ENCODE measurements at regions not wholly inside any gene's neighbourhood (a gene's known extent, or its start where the extent isn't known, plus 50 kb on each side); places are given as distances from the start of the nearest gene placed in this dataset.

GRCh38 chr2:129178356-129178755 is 801.1 kb upstream of the RAB6C start:
- CTCF ChIA-PET = no interaction called here
- no peak overlapping the region for H3K27ac Mint-ChIP-seq
- no peak overlapping the region for H3K4me3 Mint-ChIP-seq
- H3K9me3 Mint-ChIP-seq = no peaks in the 10 kb centered on the region
- intact Hi-C loops (cut with micrococcal nuclease) = no loop called here
- H3K27me3 Mint-ChIP-seq (ENCODE audit: low read depth) = no peaks in the 10 kb centered on the region
- no peak for DNase-seq
- H3K36me3 Mint-ChIP-seq (ENCODE audit: low read depth) = no peaks in the 10 kb centered on the region
- H3K4me1 Mint-ChIP-seq (ENCODE audit: low read depth) = no peaks in the 10 kb centered on the region

GRCh38 chr2:129179199-129179598 is 800.3 kb upstream of the RAB6C start:
- Mint-ChIP-seq H3K27me3 (ENCODE audit: low read depth) (no peaks in the 10 kb centered on the region), H3K9me3 (no peaks in the 10 kb centered on the region), H3K4me3 (no peak overlapping the region), H3K27ac (no peak overlapping the region), H3K36me3 (ENCODE audit: low read depth) (no peaks in the 10 kb centered on the region), H3K4me1 (ENCODE audit: low read depth) (no peaks in the 10 kb centered on the region)
- no peak for DNase-seq
- intact Hi-C loops (cut with micrococcal nuclease) = no loop called here
- CTCF ChIA-PET = no interaction called here

DNA sequence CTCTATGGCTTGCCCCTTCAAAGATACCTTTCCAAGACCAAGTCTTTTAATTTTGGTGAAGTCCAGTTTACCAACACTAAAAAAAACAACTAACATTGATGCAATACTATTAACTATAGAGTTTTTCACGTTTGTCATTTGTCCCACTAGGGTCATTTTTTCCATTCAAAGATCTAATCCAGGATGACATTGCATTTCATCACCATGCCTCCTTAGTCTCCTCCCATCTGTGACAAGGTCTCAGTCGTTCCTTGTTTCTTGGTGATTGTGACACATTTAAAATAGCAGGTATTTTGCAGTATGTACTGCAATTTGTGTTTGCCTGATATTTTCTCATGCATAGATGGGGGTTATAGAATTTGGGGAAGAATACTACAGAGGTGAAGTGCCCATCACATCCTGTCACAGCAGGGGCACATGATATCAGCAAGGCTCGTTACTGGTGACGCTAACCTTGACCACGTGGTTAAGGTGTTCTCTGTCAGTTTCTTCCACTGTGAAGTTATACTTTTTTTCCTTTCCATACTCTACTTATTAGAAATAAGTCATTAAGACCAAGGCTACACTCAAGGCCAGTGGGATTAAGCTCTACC is 799.2 kb upstream of the RAB6C start:
- CTCF ChIA-PET = no interaction called here
- H3K4me3 Mint-ChIP-seq = no peak overlapping the region
- DNase-seq = no peak
- no peaks in the 10 kb centered on the region for H3K27me3 Mint-ChIP-seq (ENCODE audit: low read depth)
- no peaks in the 10 kb centered on the region for H3K36me3 Mint-ChIP-seq (ENCODE audit: low read depth)
- no peaks in the 10 kb centered on the region for H3K4me1 Mint-ChIP-seq (ENCODE audit: low read depth)
- H3K9me3 Mint-ChIP-seq = no peaks in the 10 kb centered on the region
- intact Hi-C loops (cut with micrococcal nuclease) = no loop called here
- H3K27ac Mint-ChIP-seq = no peak overlapping the region

DNA sequence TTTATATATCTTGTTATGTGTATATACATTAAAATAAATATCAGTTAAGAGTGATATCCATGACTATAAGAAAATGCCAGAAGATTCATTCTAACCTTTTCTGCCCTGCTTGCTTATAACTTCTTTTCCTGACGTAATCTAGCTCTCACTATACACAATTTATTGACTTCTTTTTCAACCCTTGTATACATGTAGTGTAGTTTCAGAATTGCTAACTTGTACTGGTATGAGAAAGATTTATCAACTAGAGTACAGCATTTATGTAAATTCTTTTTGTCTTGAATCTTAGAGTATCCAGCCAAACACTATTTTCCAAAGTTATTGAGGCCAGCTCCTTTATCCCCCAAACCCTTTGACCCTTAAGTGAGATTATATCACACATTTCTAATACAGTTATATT is 798.0 kb upstream of the RAB6C start:
- H3K9me3 Mint-ChIP-seq = no peaks in the 10 kb centered on the region
- H3K4me1 Mint-ChIP-seq (ENCODE audit: low read depth) = no peaks in the 10 kb centered on the region
- no peak for DNase-seq
- no peaks in the 10 kb centered on the region for H3K36me3 Mint-ChIP-seq (ENCODE audit: low read depth)
- H3K27ac Mint-ChIP-seq = no peak overlapping the region
- CTCF ChIA-PET = no interaction called here
- peaks cover under 1% of the 10 kb centered on the region for H3K27me3 Mint-ChIP-seq (ENCODE audit: low read depth)
- intact Hi-C loops (cut with micrococcal nuclease) = no loop called here
- no peak overlapping the region for H3K4me3 Mint-ChIP-seq

DNA sequence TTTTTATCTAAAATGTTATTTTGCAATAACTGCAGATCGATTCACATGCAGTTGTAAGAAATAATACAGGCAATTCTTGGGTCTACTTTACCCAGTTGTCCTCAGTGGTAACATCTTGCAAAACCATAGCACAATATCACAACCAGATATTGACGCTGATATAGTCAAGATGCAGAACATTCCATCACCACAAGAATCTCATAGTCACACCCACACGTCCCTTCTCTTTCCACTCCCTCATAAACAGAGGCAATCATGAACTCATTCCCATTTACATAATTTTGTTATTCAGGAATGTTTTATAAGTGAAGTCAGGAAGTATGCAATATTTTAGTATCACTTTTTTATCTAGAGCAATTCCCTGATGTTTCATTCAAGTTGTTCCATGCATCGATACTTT is 797.5 kb upstream of the RAB6C start:
- peaks cover 2% of the 10 kb centered on the region for H3K27me3 Mint-ChIP-seq (ENCODE audit: low read depth)
- CTCF ChIA-PET = no interaction called here
- intact Hi-C loops (cut with micrococcal nuclease) = no loop called here
- no peaks in the 10 kb centered on the region for H3K36me3 Mint-ChIP-seq (ENCODE audit: low read depth)
- DNase-seq = no peak
- no peak overlapping the region for H3K4me3 Mint-ChIP-seq
- H3K4me1 Mint-ChIP-seq (ENCODE audit: low read depth) = no peaks in the 10 kb centered on the region
- H3K27ac Mint-ChIP-seq = no peak overlapping the region
- H3K9me3 Mint-ChIP-seq = no peaks in the 10 kb centered on the region

GRCh38 chr2:129187343-129187742 is 792.1 kb upstream of the RAB6C start:
- intact Hi-C loops (cut with micrococcal nuclease) = no loop called here

GRCh38 chr2:129188451-129188850 is 791.0 kb upstream of the RAB6C start:
- no peak overlapping the region for H3K4me3 Mint-ChIP-seq
- H3K27ac Mint-ChIP-seq = no peak overlapping the region
- intact Hi-C loops (cut with micrococcal nuclease) = no loop called here
- H3K4me1 Mint-ChIP-seq (ENCODE audit: low read depth) = no peaks in the 10 kb centered on the region
- H3K9me3 Mint-ChIP-seq = no peaks in the 10 kb centered on the region
- CTCF ChIA-PET = no interaction called here
- no peaks in the 10 kb centered on the region for H3K36me3 Mint-ChIP-seq (ENCODE audit: low read depth)
- peaks cover 7% of the 10 kb centered on the region for H3K27me3 Mint-ChIP-seq (ENCODE audit: low read depth)
- DNase-seq = no peak

More at GRCh38 chr2:129187343-129187742, 792.1 kb upstream of the RAB6C start:
- Mint-ChIP-seq H3K4me3 (no peak overlapping the region), H3K9me3 (no peaks in the 10 kb centered on the region), H3K27me3 (ENCODE audit: low read depth) (peaks cover 7% of the 10 kb centered on the region), H3K36me3 (ENCODE audit: low read depth) (no peaks in the 10 kb centered on the region), H3K27ac (no peak overlapping the region), H3K4me1 (ENCODE audit: low read depth) (no peaks in the 10 kb centered on the region)
- DNase-seq = no peak
- CTCF ChIA-PET = no interaction called here

- no peaks in the 10 kb centered on the region for H3K9me3 Mint-ChIP-seq
- CTCF ChIA-PET = interaction anchor here (0.6 kb wide), 1 partner anchor 9 kb away, joined by 3 read pairs; no protein-coding TSS in a partner anchor
- H3K27ac Mint-ChIP-seq = no peak overlapping the region
- H3K4me1 Mint-ChIP-seq (ENCODE audit: low read depth) = no peaks in the 10 kb centered on the region
- intact Hi-C loops (cut with micrococcal nuclease) = no loop called here
- H3K36me3 Mint-ChIP-seq (ENCODE audit: low read depth) = no peaks in the 10 kb centered on the region
- no peak overlapping the region for H3K4me3 Mint-ChIP-seq
- peaks cover 7% of the 10 kb centered on the region for H3K27me3 Mint-ChIP-seq (ENCODE audit: low read depth)
- DNase-seq = no peak
Measured at GRCh38 chr2:129189617-129190319, 789.7 kb upstream of the RAB6C start.

- H3K36me3 Mint-ChIP-seq (ENCODE audit: low read depth) = no peaks in the 10 kb centered on the region
- intact Hi-C loops (cut with micrococcal nuclease) = no loop called here
Measured at GRCh38 chr2:129190494-129190893, 789.0 kb upstream of the RAB6C start.

GRCh38 chr2:129191530-129191929 is 787.9 kb upstream of the RAB6C start:
- DNase-seq = no peak
- Mint-ChIP-seq H3K4me3 (no peak overlapping the region), H3K27ac (no peak overlapping the region), H3K36me3 (ENCODE audit: low read depth) (no peaks in the 10 kb centered on the region), H3K27me3 (ENCODE audit: low read depth) (peaks cover 6% of the 10 kb centered on the region), H3K9me3 (no peaks in the 10 kb centered on the region), H3K4me1 (ENCODE audit: low read depth) (no peaks in the 10 kb centered on the region)
- CTCF ChIA-PET = no interaction called here
- intact Hi-C loops (cut with micrococcal nuclease) = no loop called here

More at GRCh38 chr2:129190494-129190893, 789.0 kb upstream of the RAB6C start:
- peaks cover 7% of the 10 kb centered on the region for H3K27me3 Mint-ChIP-seq (ENCODE audit: low read depth)
- H3K9me3 Mint-ChIP-seq = no peaks in the 10 kb centered on the region
- no peak overlapping the region for H3K27ac Mint-ChIP-seq
- no peak overlapping the region for H3K4me3 Mint-ChIP-seq
- no peak for DNase-seq
- CTCF ChIA-PET = no interaction called here
- no peaks in the 10 kb centered on the region for H3K4me1 Mint-ChIP-seq (ENCODE audit: low read depth)

DNA sequence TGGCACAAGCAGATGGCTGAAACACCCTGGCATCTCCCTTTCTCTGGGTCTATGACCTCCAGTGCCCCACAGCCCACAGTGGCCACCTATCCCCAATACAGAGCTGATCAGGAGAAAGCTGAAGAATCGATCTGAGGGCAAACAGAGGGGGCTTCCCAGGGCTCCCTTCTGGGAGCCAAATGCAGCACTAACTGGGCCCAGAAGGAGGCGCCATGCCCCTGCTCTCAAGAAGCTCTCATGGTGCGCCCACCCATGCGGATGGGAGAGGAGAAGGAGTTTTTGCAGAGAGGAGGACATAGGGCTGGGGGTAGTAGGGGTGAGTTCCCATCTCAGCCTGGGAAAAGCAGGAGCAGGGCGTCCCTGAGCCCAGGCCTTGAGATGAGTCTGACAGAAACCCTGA is 787.3 kb upstream of the RAB6C start:
- no peaks in the 10 kb centered on the region for H3K4me1 Mint-ChIP-seq (ENCODE audit: low read depth)
- intact Hi-C loops (cut with micrococcal nuclease) = no loop called here
- no peak overlapping the region for H3K27ac Mint-ChIP-seq
- H3K36me3 Mint-ChIP-seq (ENCODE audit: low read depth) = no peaks in the 10 kb centered on the region
- H3K27me3 Mint-ChIP-seq (ENCODE audit: low read depth) = peaks cover 5% of the 10 kb centered on the region
- CTCF ChIA-PET = no interaction called here
- DNase-seq = no peak
- no peak overlapping the region for H3K4me3 Mint-ChIP-seq
- H3K9me3 Mint-ChIP-seq = no peaks in the 10 kb centered on the region

GRCh38 chr2:129192841-129193253 is 786.6 kb upstream of the RAB6C start:
- Mint-ChIP-seq H3K9me3 (no peaks in the 10 kb centered on the region), H3K27me3 (ENCODE audit: low read depth) (peaks cover 5% of the 10 kb centered on the region), H3K4me3 (no peak overlapping the region), H3K36me3 (ENCODE audit: low read depth) (no peaks in the 10 kb centered on the region), H3K27ac (no peak overlapping the region), H3K4me1 (ENCODE audit: low read depth) (no peaks in the 10 kb centered on the region)
- DNase-seq = no peak
- CTCF ChIA-PET = no interaction called here
- intact Hi-C loops (cut with micrococcal nuclease) = no loop called here

DNA sequence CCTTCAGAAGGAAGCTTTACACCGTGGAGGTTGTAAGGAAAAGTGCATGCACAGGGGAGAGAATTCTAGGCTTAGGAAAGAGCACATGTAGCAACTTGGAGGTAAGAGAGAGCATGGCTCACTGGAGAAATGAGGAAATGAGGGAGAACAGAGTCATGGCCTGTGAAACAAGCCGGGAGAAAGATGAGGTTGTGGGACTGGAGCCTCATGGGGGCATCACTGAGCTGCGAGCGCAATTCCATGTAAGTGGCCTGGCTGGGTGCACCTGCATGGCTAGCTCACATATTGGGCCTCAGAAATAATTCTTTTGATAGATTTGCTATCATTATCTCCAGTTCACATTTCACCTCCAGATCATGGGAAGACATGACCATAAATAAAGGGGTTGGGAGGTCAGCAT is 785.5 kb upstream of the RAB6C start:
- intact Hi-C loops (cut with micrococcal nuclease) = no loop called here
- no peak for DNase-seq
- CTCF ChIA-PET = no interaction called here
- Mint-ChIP-seq H3K4me3 (no peak overlapping the region), H3K9me3 (no peaks in the 10 kb centered on the region), H3K27ac (no peak overlapping the region), H3K27me3 (ENCODE audit: low read depth) (peaks cover 1% of the 10 kb centered on the region), H3K36me3 (ENCODE audit: low read depth) (no peaks in the 10 kb centered on the region), H3K4me1 (ENCODE audit: low read depth) (no peaks in the 10 kb centered on the region)

All from activated naive CD4-positive, alpha-beta T cell treated with anti-CD3 and anti-CD28 coated beads for 36 hours (primary cell).